ENCODE measurements at regions not wholly inside any gene's neighbourhood (a gene's known extent, or its start where the extent isn't known, plus 50 kb on each side); places are given as distances from the start of the nearest gene placed in this dataset.

DNA sequence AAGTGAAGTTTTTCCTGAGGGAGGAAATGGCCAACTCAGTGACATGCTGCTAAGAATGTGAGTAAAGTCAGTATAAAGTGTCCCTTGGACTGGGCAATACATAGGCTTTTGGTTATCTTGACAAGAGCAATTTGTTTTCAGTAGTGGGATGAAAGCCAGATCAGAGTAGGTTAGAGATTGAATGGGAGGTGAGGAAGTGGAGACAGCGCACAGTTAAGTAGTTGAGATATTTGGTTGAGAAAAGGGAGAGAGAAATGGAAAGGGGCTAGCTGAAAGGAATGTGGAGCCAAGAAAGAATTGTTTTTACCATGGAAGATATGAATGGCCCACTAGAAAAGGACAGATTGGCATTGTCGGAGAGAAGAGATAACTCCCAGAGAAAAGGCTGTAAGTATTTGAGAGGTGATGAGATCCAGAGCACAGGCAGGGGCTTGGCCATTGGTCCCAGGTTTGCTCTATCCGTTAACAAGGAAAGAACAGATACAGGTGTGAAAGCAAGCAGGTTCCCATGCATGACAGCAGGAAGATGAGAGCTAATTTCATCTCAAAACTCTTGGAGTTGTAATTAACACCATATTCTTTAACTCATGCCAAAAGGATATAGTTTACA lies 392.0 kb downstream of the NR2F1-AS1 start:
- Mint-ChIP-seq H3K27me3 (ENCODE audit: low read depth) (no peaks in the 10 kb centered on the region), H3K27ac (no peak overlapping the region), H3K36me3 (no peaks in the 10 kb centered on the region), H3K9me3 (no peaks in the 10 kb centered on the region), H3K4me1 (0 out of 2 replicates have a peak, but pooled peaks cover 10% of the 10 kb centered on the region), H3K4me3 (no peak overlapping the region)
- DNase-seq (ENCODE audit: low spot score) (no peak), ATAC-seq (no peak)
- ChIA-PET CTCF (no interaction called here), POLR2A (no interaction called here)
- TF ChIP-seq, protein P1, sequence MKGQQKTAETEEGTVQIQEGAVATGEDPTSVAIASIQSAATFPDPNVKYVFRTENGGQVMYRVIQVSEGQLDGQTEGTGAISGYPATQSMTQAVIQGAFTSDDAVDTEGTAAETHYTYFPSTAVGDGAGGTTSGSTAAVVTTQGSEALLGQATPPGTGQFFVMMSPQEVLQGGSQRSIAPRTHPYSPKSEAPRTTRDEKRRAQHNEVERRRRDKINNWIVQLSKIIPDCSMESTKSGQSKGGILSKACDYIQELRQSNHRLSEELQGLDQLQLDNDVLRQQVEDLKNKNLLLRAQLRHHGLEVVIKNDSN (CRISPR knock-in tag; IDR thresholded peaks at IDR 0.05) = no peak
- TF ChIP-seq, protein P2, sequence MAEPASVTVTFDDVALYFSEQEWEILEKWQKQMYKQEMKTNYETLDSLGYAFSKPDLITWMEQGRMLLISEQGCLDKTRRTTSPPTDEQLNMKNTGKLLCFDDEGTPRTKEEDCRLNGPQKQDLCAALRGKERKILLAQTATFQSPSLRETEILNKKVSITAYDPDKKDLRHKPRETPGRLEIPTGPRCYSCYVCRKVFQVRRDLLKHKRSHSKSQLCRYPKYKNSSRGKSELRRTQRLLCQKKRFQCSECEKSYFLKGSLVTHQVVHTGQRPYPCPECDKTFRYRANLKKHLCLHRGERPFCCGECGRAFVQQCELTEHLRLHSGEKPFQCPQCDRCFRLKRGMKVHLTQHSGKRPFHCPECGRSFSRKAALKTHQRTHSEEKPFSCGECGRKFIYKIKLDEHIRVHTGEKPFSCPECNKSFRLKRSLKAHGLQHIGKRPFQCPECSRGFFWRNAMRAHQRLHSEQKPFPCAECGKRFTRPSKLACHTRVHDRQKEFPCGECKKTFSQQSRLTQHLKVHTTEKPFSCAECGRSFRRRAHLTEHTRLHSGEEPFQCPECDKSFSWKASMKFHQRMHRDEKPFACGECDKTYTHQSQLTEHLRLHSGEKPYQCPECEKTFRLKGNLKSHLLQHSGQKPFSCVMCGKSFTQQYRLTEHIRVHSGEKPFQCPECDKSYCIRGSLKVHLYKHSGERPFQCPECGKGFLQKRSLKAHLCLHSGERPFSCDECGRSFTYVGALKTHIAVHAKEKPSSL (CRISPR knock-in tag; conservative IDR thresholded peaks at IDR 0.05) = no peak
- TF ChIP-seq GTF2I (CRISPR knock-in tag; conservative IDR thresholded peaks at IDR 0.05) (no peak), TP53 (CRISPR knock-in tag; IDR thresholded peaks at IDR 0.05) (no peak), ESRRA (CRISPR knock-in tag; IDR thresholded peaks at IDR 0.05; ENCODE audit: borderline replicate concordance) (no peak), SMAD4 (CRISPR knock-in tag; IDR thresholded peaks at IDR 0.05) (no peak), FOXP1 (CRISPR knock-in tag; IDR thresholded peaks at IDR 0.05; ENCODE audit: borderline replicate concordance) (no peak), FOXJ3 (CRISPR knock-in tag; IDR thresholded peaks at IDR 0.05; ENCODE audit: borderline replicate concordance) (no peak), ZNF232 (CRISPR knock-in tag; IDR thresholded peaks at IDR 0.05) (no peak), CBFB (CRISPR knock-in tag; IDR thresholded peaks at IDR 0.05; ENCODE audit: low read depth) (no peak), MYBL2 (CRISPR knock-in tag; IDR thresholded peaks at IDR 0.05) (no peak)
- TF ChIP-seq, protein P3, sequence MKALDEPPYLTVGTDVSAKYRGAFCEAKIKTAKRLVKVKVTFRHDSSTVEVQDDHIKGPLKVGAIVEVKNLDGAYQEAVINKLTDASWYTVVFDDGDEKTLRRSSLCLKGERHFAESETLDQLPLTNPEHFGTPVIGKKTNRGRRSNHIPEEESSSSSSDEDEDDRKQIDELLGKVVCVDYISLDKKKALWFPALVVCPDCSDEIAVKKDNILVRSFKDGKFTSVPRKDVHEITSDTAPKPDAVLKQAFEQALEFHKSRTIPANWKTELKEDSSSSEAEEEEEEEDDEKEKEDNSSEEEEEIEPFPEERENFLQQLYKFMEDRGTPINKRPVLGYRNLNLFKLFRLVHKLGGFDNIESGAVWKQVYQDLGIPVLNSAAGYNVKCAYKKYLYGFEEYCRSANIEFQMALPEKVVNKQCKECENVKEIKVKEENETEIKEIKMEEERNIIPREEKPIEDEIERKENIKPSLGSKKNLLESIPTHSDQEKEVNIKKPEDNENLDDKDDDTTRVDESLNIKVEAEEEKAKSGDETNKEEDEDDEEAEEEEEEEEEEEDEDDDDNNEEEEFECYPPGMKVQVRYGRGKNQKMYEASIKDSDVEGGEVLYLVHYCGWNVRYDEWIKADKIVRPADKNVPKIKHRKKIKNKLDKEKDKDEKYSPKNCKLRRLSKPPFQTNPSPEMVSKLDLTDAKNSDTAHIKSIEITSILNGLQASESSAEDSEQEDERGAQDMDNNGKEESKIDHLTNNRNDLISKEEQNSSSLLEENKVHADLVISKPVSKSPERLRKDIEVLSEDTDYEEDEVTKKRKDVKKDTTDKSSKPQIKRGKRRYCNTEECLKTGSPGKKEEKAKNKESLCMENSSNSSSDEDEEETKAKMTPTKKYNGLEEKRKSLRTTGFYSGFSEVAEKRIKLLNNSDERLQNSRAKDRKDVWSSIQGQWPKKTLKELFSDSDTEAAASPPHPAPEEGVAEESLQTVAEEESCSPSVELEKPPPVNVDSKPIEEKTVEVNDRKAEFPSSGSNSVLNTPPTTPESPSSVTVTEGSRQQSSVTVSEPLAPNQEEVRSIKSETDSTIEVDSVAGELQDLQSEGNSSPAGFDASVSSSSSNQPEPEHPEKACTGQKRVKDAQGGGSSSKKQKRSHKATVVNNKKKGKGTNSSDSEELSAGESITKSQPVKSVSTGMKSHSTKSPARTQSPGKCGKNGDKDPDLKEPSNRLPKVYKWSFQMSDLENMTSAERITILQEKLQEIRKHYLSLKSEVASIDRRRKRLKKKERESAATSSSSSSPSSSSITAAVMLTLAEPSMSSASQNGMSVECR (CRISPR knock-in tag; IDR thresholded peaks at IDR 0.05; ENCODE audit: borderline replicate concordance) = no peak
- TF ChIP-seq, protein P4, sequence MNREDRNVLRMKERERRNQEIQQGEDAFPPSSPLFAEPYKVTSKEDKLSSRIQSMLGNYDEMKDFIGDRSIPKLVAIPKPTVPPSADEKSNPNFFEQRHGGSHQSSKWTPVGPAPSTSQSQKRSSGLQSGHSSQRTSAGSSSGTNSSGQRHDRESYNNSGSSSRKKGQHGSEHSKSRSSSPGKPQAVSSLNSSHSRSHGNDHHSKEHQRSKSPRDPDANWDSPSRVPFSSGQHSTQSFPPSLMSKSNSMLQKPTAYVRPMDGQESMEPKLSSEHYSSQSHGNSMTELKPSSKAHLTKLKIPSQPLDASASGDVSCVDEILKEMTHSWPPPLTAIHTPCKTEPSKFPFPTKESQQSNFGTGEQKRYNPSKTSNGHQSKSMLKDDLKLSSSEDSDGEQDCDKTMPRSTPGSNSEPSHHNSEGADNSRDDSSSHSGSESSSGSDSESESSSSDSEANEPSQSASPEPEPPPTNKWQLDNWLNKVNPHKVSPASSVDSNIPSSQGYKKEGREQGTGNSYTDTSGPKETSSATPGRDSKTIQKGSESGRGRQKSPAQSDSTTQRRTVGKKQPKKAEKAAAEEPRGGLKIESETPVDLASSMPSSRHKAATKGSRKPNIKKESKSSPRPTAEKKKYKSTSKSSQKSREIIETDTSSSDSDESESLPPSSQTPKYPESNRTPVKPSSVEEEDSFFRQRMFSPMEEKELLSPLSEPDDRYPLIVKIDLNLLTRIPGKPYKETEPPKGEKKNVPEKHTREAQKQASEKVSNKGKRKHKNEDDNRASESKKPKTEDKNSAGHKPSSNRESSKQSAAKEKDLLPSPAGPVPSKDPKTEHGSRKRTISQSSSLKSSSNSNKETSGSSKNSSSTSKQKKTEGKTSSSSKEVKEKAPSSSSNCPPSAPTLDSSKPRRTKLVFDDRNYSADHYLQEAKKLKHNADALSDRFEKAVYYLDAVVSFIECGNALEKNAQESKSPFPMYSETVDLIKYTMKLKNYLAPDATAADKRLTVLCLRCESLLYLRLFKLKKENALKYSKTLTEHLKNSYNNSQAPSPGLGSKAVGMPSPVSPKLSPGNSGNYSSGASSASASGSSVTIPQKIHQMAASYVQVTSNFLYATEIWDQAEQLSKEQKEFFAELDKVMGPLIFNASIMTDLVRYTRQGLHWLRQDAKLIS (CRISPR knock-in tag; IDR thresholded peaks at IDR 0.05; ENCODE audit: borderline replicate concordance) = no peak
- TF ChIP-seq, protein P5, sequence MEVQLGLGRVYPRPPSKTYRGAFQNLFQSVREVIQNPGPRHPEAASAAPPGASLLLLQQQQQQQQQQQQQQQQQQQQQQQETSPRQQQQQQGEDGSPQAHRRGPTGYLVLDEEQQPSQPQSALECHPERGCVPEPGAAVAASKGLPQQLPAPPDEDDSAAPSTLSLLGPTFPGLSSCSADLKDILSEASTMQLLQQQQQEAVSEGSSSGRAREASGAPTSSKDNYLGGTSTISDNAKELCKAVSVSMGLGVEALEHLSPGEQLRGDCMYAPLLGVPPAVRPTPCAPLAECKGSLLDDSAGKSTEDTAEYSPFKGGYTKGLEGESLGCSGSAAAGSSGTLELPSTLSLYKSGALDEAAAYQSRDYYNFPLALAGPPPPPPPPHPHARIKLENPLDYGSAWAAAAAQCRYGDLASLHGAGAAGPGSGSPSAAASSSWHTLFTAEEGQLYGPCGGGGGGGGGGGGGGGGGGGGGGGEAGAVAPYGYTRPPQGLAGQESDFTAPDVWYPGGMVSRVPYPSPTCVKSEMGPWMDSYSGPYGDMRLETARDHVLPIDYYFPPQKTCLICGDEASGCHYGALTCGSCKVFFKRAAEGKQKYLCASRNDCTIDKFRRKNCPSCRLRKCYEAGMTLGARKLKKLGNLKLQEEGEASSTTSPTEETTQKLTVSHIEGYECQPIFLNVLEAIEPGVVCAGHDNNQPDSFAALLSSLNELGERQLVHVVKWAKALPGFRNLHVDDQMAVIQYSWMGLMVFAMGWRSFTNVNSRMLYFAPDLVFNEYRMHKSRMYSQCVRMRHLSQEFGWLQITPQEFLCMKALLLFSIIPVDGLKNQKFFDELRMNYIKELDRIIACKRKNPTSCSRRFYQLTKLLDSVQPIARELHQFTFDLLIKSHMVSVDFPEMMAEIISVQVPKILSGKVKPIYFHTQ (CRISPR knock-in tag; IDR thresholded peaks at IDR 0.05) = no peak
- TF ChIP-seq, protein P6, sequence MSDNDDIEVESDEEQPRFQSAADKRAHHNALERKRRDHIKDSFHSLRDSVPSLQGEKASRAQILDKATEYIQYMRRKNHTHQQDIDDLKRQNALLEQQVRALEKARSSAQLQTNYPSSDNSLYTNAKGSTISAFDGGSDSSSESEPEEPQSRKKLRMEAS (CRISPR knock-in tag; IDR thresholded peaks at IDR 0.05) = no peak
- TF ChIP-seq, protein P7, sequence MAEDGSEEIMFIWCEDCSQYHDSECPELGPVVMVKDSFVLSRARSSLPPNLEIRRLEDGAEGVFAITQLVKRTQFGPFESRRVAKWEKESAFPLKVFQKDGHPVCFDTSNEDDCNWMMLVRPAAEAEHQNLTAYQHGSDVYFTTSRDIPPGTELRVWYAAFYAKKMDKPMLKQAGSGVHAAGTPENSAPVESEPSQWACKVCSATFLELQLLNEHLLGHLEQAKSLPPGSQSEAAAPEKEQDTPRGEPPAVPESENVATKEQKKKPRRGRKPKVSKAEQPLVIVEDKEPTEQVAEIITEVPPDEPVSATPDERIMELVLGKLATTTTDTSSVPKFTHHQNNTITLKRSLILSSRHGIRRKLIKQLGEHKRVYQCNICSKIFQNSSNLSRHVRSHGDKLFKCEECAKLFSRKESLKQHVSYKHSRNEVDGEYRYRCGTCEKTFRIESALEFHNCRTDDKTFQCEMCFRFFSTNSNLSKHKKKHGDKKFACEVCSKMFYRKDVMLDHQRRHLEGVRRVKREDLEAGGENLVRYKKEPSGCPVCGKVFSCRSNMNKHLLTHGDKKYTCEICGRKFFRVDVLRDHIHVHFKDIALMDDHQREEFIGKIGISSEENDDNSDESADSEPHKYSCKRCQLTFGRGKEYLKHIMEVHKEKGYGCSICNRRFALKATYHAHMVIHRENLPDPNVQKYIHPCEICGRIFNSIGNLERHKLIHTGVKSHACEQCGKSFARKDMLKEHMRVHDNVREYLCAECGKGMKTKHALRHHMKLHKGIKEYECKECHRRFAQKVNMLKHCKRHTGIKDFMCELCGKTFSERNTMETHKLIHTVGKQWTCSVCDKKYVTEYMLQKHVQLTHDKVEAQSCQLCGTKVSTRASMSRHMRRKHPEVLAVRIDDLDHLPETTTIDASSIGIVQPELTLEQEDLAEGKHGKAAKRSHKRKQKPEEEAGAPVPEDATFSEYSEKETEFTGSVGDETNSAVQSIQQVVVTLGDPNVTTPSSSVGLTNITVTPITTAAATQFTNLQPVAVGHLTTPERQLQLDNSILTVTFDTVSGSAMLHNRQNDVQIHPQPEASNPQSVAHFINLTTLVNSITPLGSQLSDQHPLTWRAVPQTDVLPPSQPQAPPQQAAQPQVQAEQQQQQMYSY (CRISPR knock-in tag; IDR thresholded peaks at IDR 0.05) = no peak
- TF ChIP-seq, protein P8, sequence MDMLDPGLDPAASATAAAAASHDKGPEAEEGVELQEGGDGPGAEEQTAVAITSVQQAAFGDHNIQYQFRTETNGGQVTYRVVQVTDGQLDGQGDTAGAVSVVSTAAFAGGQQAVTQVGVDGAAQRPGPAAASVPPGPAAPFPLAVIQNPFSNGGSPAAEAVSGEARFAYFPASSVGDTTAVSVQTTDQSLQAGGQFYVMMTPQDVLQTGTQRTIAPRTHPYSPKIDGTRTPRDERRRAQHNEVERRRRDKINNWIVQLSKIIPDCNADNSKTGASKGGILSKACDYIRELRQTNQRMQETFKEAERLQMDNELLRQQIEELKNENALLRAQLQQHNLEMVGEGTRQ (CRISPR knock-in tag; IDR thresholded peaks at IDR 0.05) = no peak
